Activated CD8-positive, alpha-beta memory T cell treated with anti-CD3 and anti-CD28 coated beads, Interleukin-2, amount 10 ng/mL, durations not matched to agents 7 days and 5 days (primary cell): ENCODE measurements at regions not wholly inside any gene's neighbourhood (a gene's known extent, or its start where the extent isn't known, plus 50 kb on each side); places are given as distances from the start of the nearest gene placed in this dataset.
"Not testable (repeated sequence)": the region's sequence is repeated elsewhere in the genome, so short reads cannot be mapped to it uniquely, and the experiment has no call there.

ENCODE experiments used
- ATAC-seq: fragments of 150-1000 bp; cut with Tn5 transposase; one replicate; pipeline ENCODE4 v1.10.0; 2021; ENCODE audit warnings: moderate library complexity
- CTCF ChIA-PET: fragments of 350-600 bp; sonication (Branson Sonifier 250); formaldehyde crosslinking; loops from one replicate; lab custom pipeline; 2021; ENCODE audit warnings: antibody characterized with exemption; lab: Charles Lee
- DNase-seq: peaks from one replicate; pipeline ENCODE4 v3.0.0-alpha.2; 2020
- H3K27ac Mint-ChIP-seq: one replicate; pipeline ENCODE4 v1.8.0; 2021; ENCODE audit warnings: mild to moderate bottlenecking, mixed read lengths
- H3K27me3 Mint-ChIP-seq: one replicate; pipeline ENCODE4 v1.8.0; 2021; ENCODE audit warnings: mixed read lengths
- H3K36me3 Mint-ChIP-seq: one replicate; pipeline ENCODE4 v1.8.0; 2021; ENCODE audit warnings: mild to moderate bottlenecking, mixed read lengths
- H3K4me1 Mint-ChIP-seq: one replicate; pipeline ENCODE4 v1.8.0; 2021; ENCODE audit warnings: mixed read lengths
- H3K4me3 Mint-ChIP-seq: one replicate; pipeline ENCODE4 v1.8.0; 2021; ENCODE audit warnings: mild to moderate bottlenecking, moderate library complexity, mixed read lengths
- H3K9me3 Mint-ChIP-seq: one replicate; pipeline ENCODE4 v1.8.0; 2022; ENCODE audit warnings: low read depth, mixed read lengths

DNA sequence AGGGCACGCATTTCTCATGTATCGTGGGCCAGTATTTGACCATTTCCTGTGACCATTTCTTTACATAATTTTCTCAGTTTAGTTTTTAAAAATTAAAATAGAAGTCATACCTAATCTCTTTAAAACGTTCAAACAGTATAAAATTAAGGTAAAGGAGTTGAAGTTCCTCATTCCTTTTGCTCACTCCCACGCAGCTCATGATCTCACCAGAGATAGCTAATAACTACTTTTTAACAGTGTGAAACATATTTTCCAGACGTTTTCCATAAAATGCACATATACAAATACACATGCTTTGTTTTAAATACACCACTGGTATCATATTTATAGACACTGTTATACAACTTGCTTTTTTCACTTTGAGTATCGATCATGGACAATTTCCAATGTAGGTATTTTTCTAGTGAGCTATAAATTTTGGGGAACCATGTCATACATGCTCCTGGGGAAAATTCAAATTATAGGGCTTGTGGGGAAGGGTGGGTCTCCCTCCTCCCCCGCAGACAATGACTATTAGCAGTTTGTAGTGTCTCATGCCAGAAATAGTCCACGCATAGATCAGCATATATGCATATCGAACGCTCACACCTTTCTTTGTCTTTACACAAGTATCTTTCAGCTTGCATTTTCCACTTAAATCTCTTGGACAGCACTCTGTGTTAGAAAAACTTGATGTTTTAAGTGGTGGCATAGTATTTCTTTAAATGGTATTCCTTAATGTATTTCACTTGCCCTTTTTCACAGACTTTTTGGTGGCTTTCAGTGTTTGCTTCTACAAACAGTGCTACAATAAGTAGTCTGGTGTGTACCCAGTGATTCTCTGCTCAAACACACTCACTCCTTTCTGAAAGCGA is 145.5 kb upstream of the ZNF217 start:
- no peak for DNase-seq
- peaks cover 50% of the 10 kb centered on the region for H3K4me1 Mint-ChIP-seq
- no peaks in the 10 kb centered on the region for H3K27me3 Mint-ChIP-seq
- no peak overlapping the region for H3K27ac Mint-ChIP-seq
- H3K4me3 Mint-ChIP-seq: no peak overlapping the region
- CTCF ChIA-PET: interaction anchor here (0.8 to 1.8 kb wide), 3 partner anchors 11 to 176 kb away, joined by 3 to 5 read pairs (median 4); no protein-coding TSS in a partner anchor
- no peaks in the 10 kb centered on the region for H3K9me3 Mint-ChIP-seq
- no peak for ATAC-seq
- no peaks in the 10 kb centered on the region for H3K36me3 Mint-ChIP-seq

DNA sequence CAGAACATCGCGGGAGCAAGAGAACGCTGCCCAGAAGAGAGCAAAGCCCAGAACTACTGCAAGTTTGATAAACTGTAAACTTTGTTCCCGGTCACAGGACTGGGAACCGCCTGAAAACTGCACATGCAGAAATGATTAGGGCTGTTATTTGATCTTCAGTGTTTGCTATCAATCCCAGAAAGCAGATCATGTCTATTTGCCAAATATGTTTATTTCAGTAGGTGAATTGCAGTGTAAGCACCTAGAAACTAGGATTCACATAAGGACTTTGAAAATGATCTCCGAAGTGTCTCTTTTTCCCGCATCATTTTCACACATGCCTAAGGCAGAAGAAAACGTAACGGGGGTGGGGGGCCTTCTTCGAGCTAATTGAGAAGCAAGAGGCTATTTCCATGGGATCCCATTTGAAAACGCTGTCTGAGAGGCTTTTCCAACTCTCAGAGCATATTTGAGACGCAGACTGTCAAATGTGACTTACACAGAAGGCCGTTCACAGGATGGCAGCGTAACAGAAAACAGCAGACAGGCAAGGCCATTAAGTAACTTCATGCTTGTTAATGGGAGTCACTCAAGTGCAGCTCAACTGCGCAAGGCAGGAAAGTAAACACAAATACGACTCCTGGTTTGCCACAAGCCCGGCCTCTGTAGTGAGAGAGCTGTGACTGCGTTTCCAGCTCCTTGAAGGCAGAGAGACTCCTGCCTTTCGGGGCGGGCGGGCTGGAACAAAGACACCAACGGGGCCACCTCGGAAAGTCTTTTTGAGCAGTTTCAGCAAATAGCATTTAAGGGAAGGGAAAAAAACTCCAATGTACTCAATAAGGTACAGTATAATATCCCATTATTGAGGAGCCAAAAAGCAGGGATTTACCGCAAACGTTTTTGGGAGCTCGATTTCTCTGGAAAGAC is 144.7 kb upstream of the ZNF217 start:
- H3K27me3 Mint-ChIP-seq: no peaks in the 10 kb centered on the region
- H3K4me3 Mint-ChIP-seq: no peak overlapping the region
- H3K9me3 Mint-ChIP-seq: no peaks in the 10 kb centered on the region
- no peaks in the 10 kb centered on the region for H3K36me3 Mint-ChIP-seq
- ATAC-seq: no peak
- H3K27ac Mint-ChIP-seq: no peak overlapping the region
- H3K4me1 Mint-ChIP-seq: peaks cover 48% of the 10 kb centered on the region
- CTCF ChIA-PET: interaction anchor here (1.5 to 2.1 kb wide), 4 partner anchors 10 to 177 kb away, joined by 4 to 5 read pairs (median 5); no protein-coding TSS in a partner anchor
- no peak for DNase-seq

DNA sequence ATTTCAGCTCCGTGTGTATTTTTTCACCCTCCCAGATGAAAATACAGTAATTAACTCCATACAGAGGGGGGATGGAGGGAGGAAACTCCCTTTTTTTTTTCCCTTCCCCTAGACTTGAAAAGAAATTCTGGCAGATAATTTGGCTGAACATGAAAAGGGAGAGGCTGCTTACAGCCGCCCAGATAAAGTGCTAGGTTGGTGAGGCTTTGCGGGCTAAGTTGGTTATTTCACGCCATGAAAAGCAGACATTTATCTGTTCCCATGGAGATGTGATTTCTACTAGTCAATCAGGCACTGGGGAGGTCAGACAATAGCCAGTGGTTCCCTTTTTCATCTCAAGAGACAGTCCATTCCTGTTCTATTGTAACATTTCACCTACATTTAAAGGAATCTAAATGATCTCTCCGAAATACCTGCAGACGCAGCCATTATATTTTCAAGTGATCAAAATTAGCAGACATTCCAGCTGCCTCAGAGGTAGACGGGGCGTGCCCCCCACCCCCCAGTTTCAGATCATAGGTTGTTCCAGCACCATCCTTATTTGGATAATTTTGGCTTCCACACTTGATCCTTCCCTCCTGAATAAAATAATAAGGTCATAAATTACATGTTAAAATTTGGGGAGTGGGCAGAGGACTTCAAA is 143.9 kb upstream of the ZNF217 start:
- no peaks in the 10 kb centered on the region for H3K36me3 Mint-ChIP-seq
- no peaks in the 10 kb centered on the region for H3K9me3 Mint-ChIP-seq
- no peaks in the 10 kb centered on the region for H3K27me3 Mint-ChIP-seq
- no peak for DNase-seq
- H3K4me3 Mint-ChIP-seq: peak overlapping the region; percentile 19
- CTCF ChIA-PET: interaction anchor here (1.1 to 2.7 kb wide), 8 partner anchors 9 to 178 kb away, joined by 3 to 6 read pairs (median 4); no protein-coding TSS in a partner anchor
- ATAC-seq: no peak
- H3K27ac Mint-ChIP-seq: peak overlapping the region; percentile 80
- H3K4me1 Mint-ChIP-seq: peaks cover 48% of the 10 kb centered on the region

DNA sequence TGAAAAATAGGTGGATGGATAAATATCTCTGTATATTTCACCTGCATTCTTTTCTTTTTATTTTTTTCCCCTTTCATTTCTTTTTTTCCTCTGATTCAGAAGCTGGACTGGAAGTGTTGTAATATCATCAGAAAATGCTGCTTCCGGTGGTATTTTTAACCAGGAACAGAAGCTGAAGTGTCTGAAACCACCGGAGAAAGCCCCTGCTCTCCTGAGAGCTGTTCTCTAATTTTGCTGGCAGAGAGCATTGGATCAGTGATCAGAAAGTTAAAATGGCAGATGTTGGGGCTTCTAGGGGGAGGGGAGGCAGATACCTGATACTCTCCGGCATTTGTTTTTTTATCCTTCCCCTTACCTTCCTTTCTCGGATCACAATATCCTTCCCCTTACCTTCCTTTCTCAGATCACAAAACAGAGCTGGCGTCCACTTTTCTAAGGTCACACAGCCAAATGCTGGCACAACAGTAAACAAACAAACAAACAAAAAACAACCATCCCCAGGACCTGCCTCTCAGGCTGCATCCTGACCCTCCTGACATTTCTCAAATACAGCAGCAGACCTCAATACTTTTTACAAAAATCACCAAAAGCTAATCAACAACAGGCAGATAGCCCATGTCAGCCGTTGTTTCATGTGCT is 143.2 kb upstream of the ZNF217 start:
- Mint-ChIP-seq H3K4me3 (peak overlapping the region; percentile 19), H3K4me1 (peaks cover 48% of the 10 kb centered on the region), H3K27me3 (no peaks in the 10 kb centered on the region), H3K36me3 (no peaks in the 10 kb centered on the region), H3K27ac (peak overlapping the region; percentile 80), H3K9me3 (no peaks in the 10 kb centered on the region)
- DNase-seq (peak; percentile 42), ATAC-seq (peak; percentile 16)
- CTCF ChIA-PET: interaction anchor here (0.7 to 2.7 kb wide), 10 partner anchors 9 to 193 kb away, joined by 3 to 6 read pairs (median 4); no protein-coding TSS in a partner anchor

DNA sequence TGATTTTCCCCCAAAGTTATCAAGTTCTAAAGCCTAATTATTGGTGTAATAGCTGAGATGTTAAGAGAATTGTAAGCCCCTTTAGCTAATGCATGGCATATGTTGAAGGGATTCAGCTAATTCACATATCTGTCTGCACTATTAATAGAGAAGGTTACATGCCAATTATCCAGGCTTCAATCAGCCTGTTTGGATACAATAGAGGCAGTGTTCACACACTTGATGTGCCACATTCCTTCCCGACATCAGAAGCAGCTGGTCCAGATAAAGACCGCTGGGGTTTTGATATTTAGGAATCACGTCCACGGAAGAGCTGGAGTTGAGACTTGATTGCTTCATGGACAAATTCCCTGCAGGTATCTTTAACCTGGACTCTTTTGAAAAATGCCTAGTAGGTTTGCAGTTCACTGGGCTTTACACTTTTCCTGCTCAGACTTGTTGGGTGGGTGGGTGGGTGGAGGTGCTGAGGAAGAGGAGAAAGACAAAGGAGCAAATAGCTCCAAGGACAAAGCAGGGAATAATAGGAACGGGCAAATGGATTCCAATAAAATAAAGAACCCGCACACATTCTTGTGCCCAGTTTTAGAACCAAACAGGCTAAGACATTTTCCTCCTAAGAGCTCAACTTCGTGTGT is 142.6 kb upstream of the ZNF217 start:
- H3K36me3 Mint-ChIP-seq: no peaks in the 10 kb centered on the region
- ATAC-seq (no peak), DNase-seq (no peak)
- peak overlapping the region; percentile 19 for H3K4me3 Mint-ChIP-seq
- CTCF ChIA-PET: interaction anchor here (0.7 to 2.7 kb wide), 11 partner anchors 8 to 194 kb away, joined by 3 to 6 read pairs (median 4); no protein-coding TSS in a partner anchor
- H3K27me3 Mint-ChIP-seq: no peaks in the 10 kb centered on the region
- H3K27ac Mint-ChIP-seq: peak overlapping the region; percentile 80
- H3K4me1 Mint-ChIP-seq: peaks cover 45% of the 10 kb centered on the region
- H3K9me3 Mint-ChIP-seq: no peaks in the 10 kb centered on the region

DNA sequence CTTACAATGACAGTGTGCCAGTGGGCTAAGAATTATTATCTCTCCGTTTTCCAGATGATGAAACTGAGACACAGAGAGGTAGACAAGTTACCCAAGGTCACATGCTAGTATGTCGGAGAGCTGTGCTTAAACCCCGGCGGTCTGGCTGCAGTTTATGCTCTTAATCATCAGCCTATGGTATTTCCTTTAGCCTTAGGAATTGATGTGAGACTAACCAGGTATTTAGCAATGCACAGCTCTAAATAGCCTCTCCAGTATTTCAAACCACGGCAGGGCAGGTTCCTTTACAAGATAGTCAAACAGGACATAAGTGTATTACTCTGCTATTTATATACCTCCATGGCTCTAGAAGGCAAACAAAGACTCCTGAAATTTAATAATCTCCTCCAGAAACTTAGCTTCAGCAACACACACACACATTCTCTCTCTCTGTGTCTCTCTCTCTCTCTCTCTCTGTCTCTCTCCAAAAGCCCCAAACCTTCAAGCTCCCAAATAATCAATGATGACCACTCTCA is 142.0 kb upstream of the ZNF217 start:
- peaks cover 41% of the 10 kb centered on the region for H3K4me1 Mint-ChIP-seq
- no peaks in the 10 kb centered on the region for H3K36me3 Mint-ChIP-seq
- DNase-seq: no peak
- CTCF ChIA-PET: interaction anchor here (0.7 to 2.7 kb wide), 3 partner anchors 11 to 180 kb away, joined by 4 to 6 read pairs (median 4); no protein-coding TSS in a partner anchor
- no peak overlapping the region for H3K27ac Mint-ChIP-seq
- H3K27me3 Mint-ChIP-seq: no peaks in the 10 kb centered on the region
- no peak overlapping the region for H3K4me3 Mint-ChIP-seq
- no peak for ATAC-seq
- no peaks in the 10 kb centered on the region for H3K9me3 Mint-ChIP-seq

DNA sequence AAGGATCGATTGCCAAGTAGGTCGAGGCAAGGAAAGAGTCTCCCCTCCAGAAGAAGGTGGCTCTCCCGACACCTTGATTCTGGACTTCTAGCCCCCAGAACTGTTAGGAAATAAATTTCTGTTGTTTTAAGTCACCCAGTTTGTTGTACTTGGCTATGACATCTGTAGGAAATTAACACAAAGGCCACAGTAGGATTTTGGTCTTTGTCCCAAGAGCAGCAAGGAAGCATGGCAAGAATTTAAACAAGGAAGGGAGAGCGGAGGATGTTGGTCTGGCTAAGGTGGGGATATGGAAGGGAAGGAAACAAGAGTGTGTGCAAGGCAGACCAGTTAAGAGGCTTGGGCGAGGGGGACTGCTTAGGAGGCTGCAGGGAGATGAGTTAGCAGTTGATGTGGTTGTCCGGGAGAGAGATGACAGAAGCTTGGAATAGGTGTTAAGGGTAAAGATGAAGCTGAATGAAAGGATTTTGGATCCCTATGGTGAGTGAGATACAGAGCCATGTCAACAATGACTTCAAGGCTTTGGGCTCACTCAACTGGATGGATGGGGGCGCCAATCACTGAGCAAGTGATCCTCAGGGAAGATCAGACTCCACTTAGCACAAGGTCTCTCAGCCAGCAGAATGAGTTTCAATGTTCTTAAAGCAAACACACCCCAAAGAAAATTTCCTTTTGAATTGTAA is 140.5 kb upstream of the ZNF217 start:
- Mint-ChIP-seq H3K27me3 (no peaks in the 10 kb centered on the region), H3K4me1 (peaks cover 39% of the 10 kb centered on the region), H3K9me3 (no peaks in the 10 kb centered on the region), H3K36me3 (peaks cover 1% of the 10 kb centered on the region), H3K27ac (no peak overlapping the region), H3K4me3 (no peak overlapping the region)
- CTCF ChIA-PET: no interaction called here
- no peak for ATAC-seq
- no peak for DNase-seq

DNA sequence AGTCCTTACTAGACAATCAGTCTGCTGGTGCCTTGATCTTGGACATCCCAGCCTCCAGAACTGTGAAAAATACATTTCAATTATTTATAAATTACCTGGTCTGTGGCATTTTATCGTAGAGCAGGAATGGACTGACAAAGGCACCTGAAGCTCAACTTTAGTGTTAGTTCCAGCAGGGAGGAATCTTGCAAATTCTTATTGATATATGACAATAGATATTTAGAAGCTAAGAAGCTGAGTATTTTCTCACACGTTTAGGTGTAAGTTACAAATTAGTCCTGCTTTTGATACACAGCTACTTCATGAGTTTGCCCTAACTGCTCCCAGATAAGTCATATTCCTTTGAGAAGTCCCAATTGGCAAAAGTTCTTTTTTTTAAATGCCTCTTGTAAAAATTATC is 138.0 kb upstream of the ZNF217 start:
- CTCF ChIA-PET: no interaction called here

DNA sequence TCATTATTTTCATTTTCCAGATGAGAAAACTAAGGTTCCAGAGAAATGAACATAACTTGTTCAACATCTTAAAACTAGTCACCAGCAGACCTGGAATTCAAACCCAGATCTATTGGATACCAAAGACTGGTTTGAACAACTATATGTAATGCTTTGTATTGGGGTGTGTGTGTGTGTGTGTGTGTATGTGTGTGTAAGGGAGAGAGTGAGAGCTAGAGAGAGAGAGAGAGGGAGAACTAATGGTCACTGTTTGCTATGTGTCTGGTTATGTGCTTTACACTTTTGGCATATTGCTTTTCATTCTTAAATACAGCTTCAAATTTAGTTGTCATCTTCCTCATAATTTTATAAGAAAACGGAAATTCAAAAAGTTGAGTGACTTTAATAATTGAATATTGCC is 134.7 kb upstream of the ZNF217 start:
- DNase-seq (no peak), ATAC-seq (no peak)
- CTCF ChIA-PET: interaction anchor here (0.6 to 1.2 kb wide), 4 partner anchors 10 to 211 kb away, joined by 3 to 4 read pairs (median 3); no protein-coding TSS in a partner anchor
- Mint-ChIP-seq H3K9me3 (no peaks in the 10 kb centered on the region), H3K36me3 (peaks cover 1% of the 10 kb centered on the region), H3K4me3 (no peak overlapping the region), H3K4me1 (peaks cover 20% of the 10 kb centered on the region), H3K27me3 (no peaks in the 10 kb centered on the region), H3K27ac (no peak overlapping the region)

More for the DNA sequence above, 138.0 kb upstream of the ZNF217 start:
- Mint-ChIP-seq H3K9me3 (no peaks in the 10 kb centered on the region), H3K4me3 (no peak overlapping the region), H3K36me3 (peaks cover 1% of the 10 kb centered on the region), H3K27me3 (no peaks in the 10 kb centered on the region), H3K27ac (no peak overlapping the region), H3K4me1 (peaks cover 31% of the 10 kb centered on the region)
- DNase-seq (no peak), ATAC-seq (no peak)

DNA sequence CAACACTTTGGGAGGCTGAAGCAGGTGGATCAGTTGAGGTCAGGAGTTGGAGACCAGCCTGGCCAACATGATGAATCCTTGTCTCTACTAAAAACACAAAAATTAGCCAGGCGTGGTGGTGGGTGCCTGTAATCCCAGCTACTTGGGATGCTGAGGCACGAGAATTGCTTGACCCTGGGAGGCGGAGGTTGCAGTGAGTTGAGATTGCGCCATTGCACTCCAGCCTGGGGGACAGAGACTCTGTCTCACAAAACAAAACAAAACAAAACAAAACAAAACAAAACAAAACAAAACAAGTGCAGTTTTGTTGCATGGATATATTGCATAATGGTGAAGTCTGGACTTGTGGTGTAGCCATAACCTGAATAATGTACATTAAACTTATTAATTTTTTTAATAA is 133.6 kb upstream of the ZNF217 start:
- CTCF ChIA-PET: interaction anchor here (0.7 kb wide), 1 partner anchor 9 kb away, joined by 3 read pairs; no protein-coding TSS in a partner anchor
- not testable (repeated sequence) for DNase-seq, H3K27ac Mint-ChIP-seq, ATAC-seq, H3K9me3 Mint-ChIP-seq, H3K4me3 Mint-ChIP-seq, H3K36me3 Mint-ChIP-seq, H3K27me3 Mint-ChIP-seq
- peaks cover 28% of the 10 kb centered on the region for H3K4me1 Mint-ChIP-seq

DNA sequence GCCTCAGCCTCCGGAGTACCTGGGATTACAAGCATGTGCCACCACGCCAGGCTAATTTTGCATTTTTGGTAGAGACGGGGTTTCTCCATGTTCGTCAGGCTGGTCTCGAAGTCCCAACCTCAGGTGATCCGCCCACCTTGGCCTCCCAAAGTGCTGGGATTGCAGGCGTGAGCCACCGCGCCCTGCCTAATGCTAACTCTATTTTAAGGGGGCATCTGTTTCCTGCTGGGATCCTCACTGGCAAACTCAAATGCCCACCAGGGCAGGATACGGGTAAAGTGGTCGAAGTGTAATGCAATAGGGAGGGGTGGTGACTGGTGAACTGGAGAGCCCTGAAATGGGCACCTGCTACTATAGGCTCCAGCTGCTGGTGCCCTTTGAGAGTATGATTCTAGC is 131.9 kb upstream of the ZNF217 start:
- Mint-ChIP-seq H3K27me3 (no peaks in the 10 kb centered on the region), H3K4me1 (peaks cover 36% of the 10 kb centered on the region), H3K4me3 (no peak overlapping the region), H3K9me3 (no peaks in the 10 kb centered on the region), H3K36me3 (peaks cover 3% of the 10 kb centered on the region), H3K27ac (no peak overlapping the region)
- CTCF ChIA-PET: no interaction called here
- no peak for ATAC-seq
- DNase-seq: no peak
